ENCODE measurements at regions not wholly inside any gene's neighbourhood (a gene's known extent, or its start where the extent isn't known, plus 50 kb on each side); places are given as distances from the start of the nearest gene placed in this dataset.

DNA sequence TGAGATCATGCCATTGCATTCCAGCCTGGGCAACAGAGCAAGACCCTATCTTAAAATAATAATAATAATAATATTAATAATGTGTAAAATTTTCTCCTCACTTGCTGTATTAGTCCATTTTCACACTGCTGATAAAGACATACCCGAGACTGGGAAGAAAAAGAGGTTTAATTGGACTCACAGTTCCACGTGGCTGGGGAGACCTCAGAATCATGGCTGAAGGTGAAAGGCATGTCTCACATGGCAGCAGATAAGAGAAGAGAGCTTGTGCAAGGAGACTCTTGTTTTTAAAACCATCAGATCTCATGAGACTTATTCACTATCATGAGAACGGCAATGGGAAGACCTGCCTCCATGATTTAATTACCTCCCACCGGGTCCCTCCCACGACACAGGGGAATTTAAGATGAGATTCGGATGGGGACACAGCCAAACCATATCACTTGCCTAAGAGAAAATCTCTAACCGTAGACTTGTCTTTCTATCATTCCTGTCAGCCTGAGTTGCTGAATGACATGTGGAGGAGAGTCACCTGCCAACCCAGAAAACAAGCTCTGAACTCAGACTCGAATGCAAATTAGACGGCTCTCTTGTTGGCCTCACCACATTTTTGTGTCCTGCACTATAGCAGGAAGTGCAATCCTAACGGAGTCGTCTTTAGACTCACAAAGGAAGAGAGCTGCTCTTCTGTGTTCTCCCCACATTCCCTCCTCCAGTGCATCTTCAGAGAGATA is 51.9 kb upstream of the DCTD start:
- TF ChIP-seq CTCF (conservative IDR thresholded peaks at IDR 0.05; ENCODE audit: low read length) (no peak), EZH2phosphoT487 (IDR thresholded peaks at IDR 0.05; ENCODE audit: borderline replicate concordance, low read depth, low read length) (no peak)

Measured in OCI-LY7 (cell line).